PC-9 (cell line): ENCODE measurements at regions not wholly inside any gene's neighbourhood (a gene's known extent, or its start where the extent isn't known, plus 50 kb on each side); places are given as distances from the start of the nearest gene placed in this dataset.
A peak's percentile ranks its signal among the peaks of the same experiment; 100 is the strongest.

Source experiments
- BruUV-seq: library from RNA; stranded (reverse); fragments of 400-500 nt; replicated peaks from 2 replicates; lab custom pipeline; 2021; lab: Mats Ljungman, UMichigan
- CTCF ChIA-PET: fragments of 300-600 bp; sonication (Branson Sonifier 250); formaldehyde crosslinking; loops from one replicate; lab custom pipeline; 2022; ENCODE audit warnings: antibody characterized with exemption; lab: Charles Lee
- POLR2A ChIA-PET: fragments of 300-600 bp; sonication (Branson Sonifier 250); formaldehyde crosslinking; loops from one replicate; lab custom pipeline; 2022; ENCODE audit warnings: antibody characterized with exemption; ENCODE audit not compliant: unreplicated experiment; lab: Charles Lee
- DNase-seq, 2 experiments: peaks; one replicate each; pipeline versions ENCODE4 v3.0.0 to v3.0.0-alpha.2; 2015 to 2022; ENCODE audit warnings: mixed read lengths in 1 of 2
- H2AFZ ChIP-seq: fragments of 200-600 bp; sonication (generic); 2 replicates; pipeline ENCODE4 v1.8.1; 2017; ENCODE audit warnings: antibody characterized with exemption
- H3F3A ChIP-seq: fragments of 200-600 bp; sonication (generic); 2 replicates; pipeline ENCODE4 v1.8.1; 2017; ENCODE audit warnings: antibody characterized with exemption, mild to moderate bottlenecking, low read depth; ENCODE audit not compliant: insufficient read depth
- H3K27ac ChIP-seq: fragments of 200-600 bp; sonication (generic); 2 replicates; pipeline ENCODE4 v1.6.1; 2016; ENCODE audit warnings: mixed run types
- H3K27me3 ChIP-seq: fragments of 200-600 bp; sonication (generic); 2 replicates; pipeline ENCODE4 v1.6.1; 2016; ENCODE audit warnings: low read depth, mixed run types; ENCODE audit not compliant: insufficient read depth
- H3K36me3 ChIP-seq: fragments of 200-600 bp; sonication (generic); 2 replicates; pipeline ENCODE4 v1.6.1; 2016; ENCODE audit warnings: low read depth, mixed run types
- H3K4me1 ChIP-seq: fragments of 200-600 bp; sonication (generic); replicated peaks from 2 replicates; pipeline ENCODE4 v1.6.1; 2016; ENCODE audit warnings: mixed run types; ENCODE audit not compliant: insufficient read depth
- H3K4me2 ChIP-seq: fragments of 200-600 bp; sonication (generic); 2 replicates; pipeline ENCODE4 v1.6.1; 2017; ENCODE audit warnings: mixed run types
- H3K4me3 ChIP-seq: fragments of 200-600 bp; sonication (generic); 2 replicates; pipeline ENCODE4 v1.6.1; 2016; ENCODE audit warnings: mixed run types
- H3K79me2 ChIP-seq: fragments of 200-600 bp; sonication (generic); 2 replicates; pipeline ENCODE4 v1.6.1; 2017; ENCODE audit warnings: low read depth, mixed run types
- H3K9me2 ChIP-seq: fragments of 200-600 bp; sonication (generic); 2 replicates; pipeline ENCODE4 v1.8.1; 2017; ENCODE audit warnings: mild to moderate bottlenecking; ENCODE audit not compliant: insufficient read depth
- H3K9me3 ChIP-seq: fragments of 200-600 bp; sonication (generic); 2 replicates; pipeline ENCODE4 v1.8.1; 2016; ENCODE audit warnings: low read depth; ENCODE audit not compliant: insufficient read depth
- H4K20me1 ChIP-seq: fragments of 200-600 bp; sonication (generic); 2 replicates; pipeline ENCODE4 v1.8.1; 2017; ENCODE audit not compliant: insufficient read depth
- EZH2 ChIP-seq: fragments of 200-600 bp; sonication (generic); IDR thresholded peaks from 2 replicates; pipeline ENCODE4 v1.8.0; 2017; ENCODE audit warnings: antibody characterized with exemption, low read depth
- intact Hi-C: fragments of 100-400 bp; cut with micrococcal nuclease; formaldehyde crosslinking; loops from one replicate; pipeline ENCODE4 v1.10.0; 2022; ENCODE audit not compliant: unreplicated experiment
- TF ChIP-seq, protein P1 (sequence below): fragments of 200-600 bp; sonication (generic); conservative IDR thresholded peaks from 2 replicates; pipeline ENCODE4 v1.6.1; 2017; ENCODE audit warnings: mixed run types, antibody characterized with exemption, mild to moderate bottlenecking, moderate library complexity

- Histone ChIP-seq H3F3A (no peaks in the 10 kb centered on the region), H3K27me3 (no peaks in the 10 kb centered on the region), H3K9me3 (no peaks in the 10 kb centered on the region; the same call in 1 of the 2 replicates), H3K4me3 (no peak overlapping the region), H3K4me1 (no peaks in the 10 kb centered on the region), H4K20me1 (no peaks in the 10 kb centered on the region), H3K36me3 (no peaks in the 10 kb centered on the region; the same call in 1 of the 2 replicates), H3K4me2 (no peak overlapping the region), H2AFZ (no peak overlapping the region), H3K27ac (no peak overlapping the region), H3K9me2 (no peaks in the 10 kb centered on the region), H3K79me2 (no peaks in the 10 kb centered on the region)
- ChIA-PET CTCF (no interaction called here), POLR2A (no interaction called here)
- TF ChIP-seq, protein P1, sequence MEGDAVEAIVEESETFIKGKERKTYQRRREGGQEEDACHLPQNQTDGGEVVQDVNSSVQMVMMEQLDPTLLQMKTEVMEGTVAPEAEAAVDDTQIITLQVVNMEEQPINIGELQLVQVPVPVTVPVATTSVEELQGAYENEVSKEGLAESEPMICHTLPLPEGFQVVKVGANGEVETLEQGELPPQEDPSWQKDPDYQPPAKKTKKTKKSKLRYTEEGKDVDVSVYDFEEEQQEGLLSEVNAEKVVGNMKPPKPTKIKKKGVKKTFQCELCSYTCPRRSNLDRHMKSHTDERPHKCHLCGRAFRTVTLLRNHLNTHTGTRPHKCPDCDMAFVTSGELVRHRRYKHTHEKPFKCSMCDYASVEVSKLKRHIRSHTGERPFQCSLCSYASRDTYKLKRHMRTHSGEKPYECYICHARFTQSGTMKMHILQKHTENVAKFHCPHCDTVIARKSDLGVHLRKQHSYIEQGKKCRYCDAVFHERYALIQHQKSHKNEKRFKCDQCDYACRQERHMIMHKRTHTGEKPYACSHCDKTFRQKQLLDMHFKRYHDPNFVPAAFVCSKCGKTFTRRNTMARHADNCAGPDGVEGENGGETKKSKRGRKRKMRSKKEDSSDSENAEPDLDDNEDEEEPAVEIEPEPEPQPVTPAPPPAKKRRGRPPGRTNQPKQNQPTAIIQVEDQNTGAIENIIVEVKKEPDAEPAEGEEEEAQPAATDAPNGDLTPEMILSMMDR: no peak
- TF ChIP-seq EZH2: no peak
- DNase-seq: no peak
- no TSS peak for BruUV-seq
- intact Hi-C loops: no loop called here
These were observed 195.4 kb downstream of the CDC5L start for GRCh38 chr6:44582930-44583329.

DNA sequence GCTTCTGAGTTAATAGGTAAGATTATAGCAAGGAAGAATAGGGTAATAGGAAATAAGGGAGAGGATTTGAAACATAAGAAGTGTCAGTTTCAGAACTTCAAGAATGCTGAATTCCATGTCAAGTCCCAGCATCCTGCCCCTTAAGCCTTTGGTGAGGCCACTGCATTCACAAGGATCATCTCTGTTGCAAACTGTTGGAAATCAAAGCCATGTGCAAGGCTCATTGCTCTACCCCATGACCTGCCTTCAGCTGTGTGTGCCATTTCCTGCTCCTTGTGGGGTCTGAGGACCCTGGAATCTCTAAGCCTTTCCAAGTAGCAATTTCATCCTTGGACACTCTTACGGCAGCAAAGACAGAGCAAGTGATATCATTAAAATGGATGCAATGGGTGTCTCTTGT is 203.0 kb downstream of the CDC5L start:
- H3K4me2 ChIP-seq: no peak overlapping the region
- H2AFZ ChIP-seq: no peak overlapping the region
- H3K27ac ChIP-seq: no peak overlapping the region
- H3K4me3 ChIP-seq: no peak overlapping the region
- intact Hi-C loops: no loop called here
- H3K4me1 ChIP-seq: no peaks in the 10 kb centered on the region
- no peaks in the 10 kb centered on the region for H3F3A ChIP-seq
- H3K79me2 ChIP-seq: no peaks in the 10 kb centered on the region
- TF ChIP-seq, protein P1: no peak
- TF ChIP-seq EZH2: no peak
- CTCF ChIA-PET: no interaction called here
- no peak for DNase-seq
- H3K36me3 ChIP-seq: no peaks in the 10 kb centered on the region
- POLR2A ChIA-PET: no interaction called here
- no peaks in the 10 kb centered on the region for H3K9me3 ChIP-seq
- no peaks in the 10 kb centered on the region for H3K9me2 ChIP-seq
- H4K20me1 ChIP-seq: no peaks in the 10 kb centered on the region
- no peaks in the 10 kb centered on the region for H3K27me3 ChIP-seq
- BruUV-seq: no TSS peak

DNA sequence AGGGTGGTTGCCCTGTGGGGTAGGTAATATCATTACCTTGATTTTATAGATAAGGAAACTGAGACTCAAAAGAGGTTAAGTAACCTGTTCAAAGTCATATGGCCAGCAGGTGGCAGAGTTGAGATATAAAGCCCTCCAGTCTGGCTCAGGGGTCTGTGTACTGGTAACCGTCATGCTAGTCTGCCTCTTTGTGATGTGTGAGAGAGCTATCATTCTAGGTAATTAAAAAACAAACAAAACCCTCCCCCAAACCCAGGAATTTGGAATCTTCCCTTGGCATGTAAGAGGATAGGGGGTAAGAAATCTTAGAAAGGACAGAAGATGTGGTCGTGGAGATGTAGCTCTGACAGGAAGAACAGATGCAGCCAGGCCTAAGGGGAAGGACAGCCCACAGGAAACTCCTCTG is 206.0 kb downstream of the CDC5L start:
- no peaks in the 10 kb centered on the region for H3K36me3 ChIP-seq
- no peak overlapping the region for H2AFZ ChIP-seq
- POLR2A ChIA-PET: no interaction called here
- CTCF ChIA-PET: interaction anchor here (0.6 kb wide), 1 partner anchor 1425 kb away, joined by 3 read pairs; no protein-coding TSS in a partner anchor
- H3K79me2 ChIP-seq: no peaks in the 10 kb centered on the region
- no TSS peak for BruUV-seq
- peak; percentile 38 to 48 for DNase-seq
- H3K9me3 ChIP-seq: no peaks in the 10 kb centered on the region
- H4K20me1 ChIP-seq: no peaks in the 10 kb centered on the region
- no peak overlapping the region for H3K27ac ChIP-seq
- H3K4me1 ChIP-seq: no peaks in the 10 kb centered on the region
- no peak for TF ChIP-seq EZH2
- TF ChIP-seq, protein P1: peak; percentile 80
- no peaks in the 10 kb centered on the region for H3K27me3 ChIP-seq
- intact Hi-C loops: loop anchor here (2.0 kb wide), 1 partner anchor 1329 kb away; no protein-coding TSS in a partner anchor
- H3F3A ChIP-seq: no peaks in the 10 kb centered on the region
- no peak overlapping the region for H3K4me2 ChIP-seq
- H3K4me3 ChIP-seq: no peak overlapping the region
- no peaks in the 10 kb centered on the region for H3K9me2 ChIP-seq
